OCI-LY3 (cell line): ENCODE measurements at regions not wholly inside any gene's neighbourhood (a gene's known extent, or its start where the extent isn't known, plus 50 kb on each side); places are given as distances from the start of the nearest gene placed in this dataset.
"Not testable (repeated sequence)": the region's sequence is repeated elsewhere in the genome, so short reads cannot be mapped to it uniquely, and the experiment has no call there.

Experiments
- CTCF ChIP-seq: fragments of 200-600, 300-600 bp; sonication (generic); IDR thresholded peaks from 2 replicates; pipeline ENCODE4 v1.5.1; 2014; ENCODE audit warnings: antibody characterized with exemption, low read length, low read depth
- EZH2phosphoT487 ChIP-seq: fragments of 200-600 bp; shearing (Covaris generic); IDR thresholded peaks from 2 replicates; pipeline ENCODE4 v1.6.1; 2018; ENCODE audit warnings: antibody characterized with exemption, mixed run types, low read depth

- not testable (repeated sequence) for TF ChIP-seq CTCF, EZH2phosphoT487
These were observed 117.4 kb downstream of the ADSS2 start for GRCh38 chr1:244334315-244334714.
